ENCODE measurements at regions not wholly inside any gene's neighbourhood (a gene's known extent, or its start where the extent isn't known, plus 50 kb on each side); places are given as distances from the start of the nearest gene placed in this dataset.

GRCh38 chr5:82360022-82360421 lies 81.9 kb upstream of the RPS23 start:
- Histone ChIP-seq H3K4me1 (ENCODE audit: low read depth) (peaks cover 40% of the 10 kb centered on the region), H3K4me3 (no peak overlapping the region), H3K27me3 (no peaks in the 10 kb centered on the region), H3K9me3 (ENCODE audit: low read depth) (no peaks in the 10 kb centered on the region), H3K36me3 (no peaks in the 10 kb centered on the region), H3K27ac (peak overlapping the region; percentile 33)
- no peak for DNase-seq (ENCODE audit: low read depth in 1 of 2, low spot score in 1 of 2)
- TF ChIP-seq, protein P1, sequence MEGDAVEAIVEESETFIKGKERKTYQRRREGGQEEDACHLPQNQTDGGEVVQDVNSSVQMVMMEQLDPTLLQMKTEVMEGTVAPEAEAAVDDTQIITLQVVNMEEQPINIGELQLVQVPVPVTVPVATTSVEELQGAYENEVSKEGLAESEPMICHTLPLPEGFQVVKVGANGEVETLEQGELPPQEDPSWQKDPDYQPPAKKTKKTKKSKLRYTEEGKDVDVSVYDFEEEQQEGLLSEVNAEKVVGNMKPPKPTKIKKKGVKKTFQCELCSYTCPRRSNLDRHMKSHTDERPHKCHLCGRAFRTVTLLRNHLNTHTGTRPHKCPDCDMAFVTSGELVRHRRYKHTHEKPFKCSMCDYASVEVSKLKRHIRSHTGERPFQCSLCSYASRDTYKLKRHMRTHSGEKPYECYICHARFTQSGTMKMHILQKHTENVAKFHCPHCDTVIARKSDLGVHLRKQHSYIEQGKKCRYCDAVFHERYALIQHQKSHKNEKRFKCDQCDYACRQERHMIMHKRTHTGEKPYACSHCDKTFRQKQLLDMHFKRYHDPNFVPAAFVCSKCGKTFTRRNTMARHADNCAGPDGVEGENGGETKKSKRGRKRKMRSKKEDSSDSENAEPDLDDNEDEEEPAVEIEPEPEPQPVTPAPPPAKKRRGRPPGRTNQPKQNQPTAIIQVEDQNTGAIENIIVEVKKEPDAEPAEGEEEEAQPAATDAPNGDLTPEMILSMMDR (IDR thresholded peaks at IDR 0.05; ENCODE audit: low read depth, low read length): no peak

GRCh38 chr5:82359272-82359671 lies 81.1 kb upstream of the RPS23 start:
- H3K36me3 ChIP-seq: no peaks in the 10 kb centered on the region
- peak in 1 of 2 donors; percentile 49 for DNase-seq (ENCODE audit: low read depth in 1 of 2, low spot score in 1 of 2)
- H3K27me3 ChIP-seq: no peaks in the 10 kb centered on the region
- no peaks in the 10 kb centered on the region for H3K9me3 ChIP-seq (ENCODE audit: low read depth)
- peak overlapping the region; percentile 33 for H3K27ac ChIP-seq
- no peak overlapping the region for H3K4me3 ChIP-seq
- peaks cover 33% of the 10 kb centered on the region for H3K4me1 ChIP-seq (ENCODE audit: low read depth)
- TF ChIP-seq, protein P1 (IDR thresholded peaks at IDR 0.05; ENCODE audit: low read depth, low read length): no peak

GRCh38 chr5:82358457-82358856 lies 80.3 kb upstream of the RPS23 start:
- Histone ChIP-seq H3K36me3 (no peaks in the 10 kb centered on the region), H3K4me3 (no peak overlapping the region), H3K4me1 (ENCODE audit: low read depth) (peaks cover 24% of the 10 kb centered on the region), H3K27me3 (no peaks in the 10 kb centered on the region), H3K27ac (no peak overlapping the region), H3K9me3 (ENCODE audit: low read depth) (no peaks in the 10 kb centered on the region)
- TF ChIP-seq, protein P1 (IDR thresholded peaks at IDR 0.05; ENCODE audit: low read depth, low read length): no peak
- DNase-seq (ENCODE audit: low read depth in 1 of 2, low spot score in 1 of 2): peak in 1 of 2 donors; percentile 83

DNA sequence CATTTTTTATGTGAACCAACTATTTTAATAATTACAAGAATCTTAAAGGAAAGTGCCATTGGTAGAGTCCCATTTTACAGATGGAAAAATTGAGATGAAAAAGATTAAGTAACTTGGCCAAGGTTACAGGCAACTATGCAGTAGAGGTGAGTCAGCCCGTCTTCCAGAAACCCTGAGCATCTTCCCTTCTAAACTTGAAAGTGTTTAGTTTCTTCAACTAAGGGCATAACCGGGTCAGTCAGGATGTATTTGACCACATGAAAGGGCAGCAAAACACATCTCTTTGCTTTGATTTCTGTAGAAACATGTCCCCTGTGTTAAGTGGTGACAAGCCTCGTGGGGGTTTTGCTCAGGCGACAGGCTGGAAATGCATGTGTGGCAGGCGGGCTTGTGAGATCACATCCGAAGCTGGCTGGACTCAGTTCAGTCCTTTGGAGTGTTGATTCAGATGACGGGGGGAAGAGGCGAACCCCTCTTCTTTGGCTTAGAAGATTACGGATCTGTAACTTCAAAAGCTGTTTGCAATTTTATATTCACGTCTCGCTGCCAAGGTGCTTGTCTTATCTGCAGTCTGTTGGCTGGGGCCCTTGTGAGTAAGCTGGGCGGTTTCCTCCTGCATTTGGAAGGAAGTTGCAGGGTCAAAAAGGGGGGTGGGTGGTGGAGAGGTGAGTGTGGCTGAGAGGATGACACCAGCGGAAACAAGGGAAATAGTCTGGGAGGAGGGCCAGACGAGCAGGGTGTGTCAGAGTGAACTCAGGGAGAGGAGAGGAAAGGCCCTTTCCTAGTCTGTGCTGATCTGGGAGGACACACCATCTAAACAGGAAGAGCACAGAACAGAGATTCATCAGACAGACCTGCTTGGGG lies 78.9 kb upstream of the RPS23 start:
- peaks cover 29% of the 10 kb centered on the region for H3K4me1 ChIP-seq (ENCODE audit: low read depth)
- H3K27ac ChIP-seq: peak overlapping the region; percentile 3
- DNase-seq (ENCODE audit: low read depth in 1 of 2, low spot score in 1 of 2): peak in 1 of 2 donors; percentile 96
- H3K36me3 ChIP-seq: no peaks in the 10 kb centered on the region
- H3K9me3 ChIP-seq (ENCODE audit: low read depth): no peaks in the 10 kb centered on the region
- TF ChIP-seq, protein P1 (IDR thresholded peaks at IDR 0.05; ENCODE audit: low read depth, low read length): no peak
- no peaks in the 10 kb centered on the region for H3K27me3 ChIP-seq
- H3K4me3 ChIP-seq: no peak overlapping the region

DNA sequence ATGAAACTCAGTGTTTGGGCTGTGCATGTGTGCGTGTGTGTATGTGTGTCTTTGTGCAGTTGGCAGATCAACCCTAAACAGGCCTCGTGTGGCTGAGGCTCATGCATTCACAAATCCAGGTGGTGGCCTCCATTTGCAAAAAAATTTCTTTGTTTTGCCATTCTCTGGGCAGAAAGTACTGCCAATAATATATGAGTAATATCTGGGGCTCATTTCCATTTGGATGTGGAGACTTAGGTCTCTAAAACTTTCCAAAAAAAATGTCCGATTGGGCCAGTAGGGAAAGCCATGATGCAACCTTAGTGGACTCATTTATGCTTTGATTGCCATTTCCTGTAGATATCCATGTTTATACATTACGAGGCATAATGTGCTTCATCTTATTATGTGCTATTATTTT lies 77.9 kb upstream of the RPS23 start:
- no peaks in the 10 kb centered on the region for H3K9me3 ChIP-seq (ENCODE audit: low read depth)

More for the DNA sequence above, 77.9 kb upstream of the RPS23 start:
- H3K4me1 ChIP-seq (ENCODE audit: low read depth): peaks cover 36% of the 10 kb centered on the region
- no peak overlapping the region for H3K27ac ChIP-seq
- DNase-seq (ENCODE audit: low read depth in 1 of 2, low spot score in 1 of 2): peak in 1 of 2 donors; percentile 81
- no peaks in the 10 kb centered on the region for H3K36me3 ChIP-seq
- no peaks in the 10 kb centered on the region for H3K27me3 ChIP-seq
- TF ChIP-seq, protein P1 (IDR thresholded peaks at IDR 0.05; ENCODE audit: low read depth, low read length): no peak
- H3K4me3 ChIP-seq: no peak overlapping the region

Measured in cardiac muscle cell (in vitro differentiated cells and primary cell).